Activated CD8-positive, alpha-beta T cell treated with anti-CD3 and anti-CD28 coated beads for 36 hours (primary cell): ENCODE measurements at regions not wholly inside any gene's neighbourhood (a gene's known extent, or its start where the extent isn't known, plus 50 kb on each side); places are given as distances from the start of the nearest gene placed in this dataset.

Experiments used
- ATAC-seq: fragments of 200-7000 bp; cut with Tn5 transposase; one replicate; pipeline ENCODE4 v1.10.0; 2021; ENCODE audit warnings: mild to moderate bottlenecking, moderate library complexity
- CTCF ChIA-PET: fragments of 350-600 bp; sonication (Branson Sonifier 250); formaldehyde crosslinking; loops from one replicate; lab custom pipeline; 2021; ENCODE audit warnings: antibody characterized with exemption; lab: Charles Lee
- POLR2A ChIA-PET: fragments of 350-600 bp; sonication (Branson Sonifier 250); formaldehyde crosslinking; loops from one replicate; lab custom pipeline; 2021; ENCODE audit warnings: antibody characterized with exemption; lab: Charles Lee
- DNase-seq: peaks from one replicate; pipeline ENCODE4 v3.0.0-alpha.2; 2020
- H3K27ac Mint-ChIP-seq: one replicate; pipeline ENCODE4 v1.8.0; 2021; ENCODE audit warnings: mild to moderate bottlenecking, mixed read lengths
- H3K27me3 Mint-ChIP-seq: one replicate; pipeline ENCODE4 v1.8.0; 2021; ENCODE audit warnings: mixed read lengths
- H3K36me3 Mint-ChIP-seq: one replicate; pipeline ENCODE4 v1.8.0; 2021; ENCODE audit warnings: low read depth, mixed read lengths
- H3K4me1 Mint-ChIP-seq: one replicate; pipeline ENCODE4 v1.8.0; 2021; ENCODE audit warnings: low read depth, mixed read lengths
- H3K4me3 Mint-ChIP-seq: one replicate; pipeline ENCODE4 v1.8.0; 2021; ENCODE audit warnings: mild to moderate bottlenecking, moderate library complexity, mixed read lengths
- H3K9me3 Mint-ChIP-seq: one replicate; pipeline ENCODE4 v1.8.0; 2021; ENCODE audit warnings: mixed read lengths
- CTCF ChIP-seq: fragments of 200-600 bp; IDR thresholded peaks from one replicate; pipeline ENCODE4 v1.8.0; 2022; ENCODE audit warnings: antibody characterized with exemption, mild to moderate bottlenecking
- intact Hi-C: fragments of 100-400 bp; cut with micrococcal nuclease; formaldehyde crosslinking; loops from one replicate; pipeline ENCODE4 v1.10.0; 2022

- Mint-ChIP-seq H3K36me3 (peaks cover 1% of the 10 kb centered on the region), H3K9me3 (peaks cover 12% of the 10 kb centered on the region), H3K27ac (no peak overlapping the region), H3K4me3 (no peak overlapping the region), H3K4me1 (no peaks in the 10 kb centered on the region), H3K27me3 (peaks cover 27% of the 10 kb centered on the region)
- DNase-seq (no peak), ATAC-seq (no peak)
- TF ChIP-seq CTCF: no peak
- intact Hi-C loops: no loop called here
- POLR2A ChIA-PET: interaction anchor here (1.1 kb wide), 1 partner anchor 12 kb away, joined by 3 read pairs; no protein-coding TSS in a partner anchor
- CTCF ChIA-PET: interaction anchor here (1.4 kb wide), 1 partner anchor 20 kb away, joined by 4 read pairs; no protein-coding TSS in a partner anchor
Measured at GRCh38 chr7:128190051-128190647, 50.9 kb upstream of the LEP start.

GRCh38 chr7:128191136-128191844 lies 49.8 kb upstream of the LEP start:
- Mint-ChIP-seq H3K4me1 (no peaks in the 10 kb centered on the region), H3K27ac (no peak overlapping the region), H3K36me3 (peaks cover 3% of the 10 kb centered on the region), H3K9me3 (peaks cover 14% of the 10 kb centered on the region), H3K27me3 (peaks cover 27% of the 10 kb centered on the region), H3K4me3 (no peak overlapping the region)
- DNase-seq (no peak), ATAC-seq (no peak)
- ChIA-PET CTCF (interaction anchor here (0.9 to 2.3 kb wide), 2 partner anchors 18 to 55 kb away, joined by 3 to 12 read pairs; no protein-coding TSS in a partner anchor), POLR2A (interaction anchor here (1.1 kb wide), 1 partner anchor 13 kb away, joined by 3 read pairs; no protein-coding TSS in a partner anchor)
- intact Hi-C loops: no loop called here
- TF ChIP-seq CTCF: no peak
